ENCODE measurements at regions not wholly inside any gene's neighbourhood (a gene's known extent, or its start where the extent isn't known, plus 50 kb on each side); places are given as distances from the start of the nearest gene placed in this dataset.

DNA sequence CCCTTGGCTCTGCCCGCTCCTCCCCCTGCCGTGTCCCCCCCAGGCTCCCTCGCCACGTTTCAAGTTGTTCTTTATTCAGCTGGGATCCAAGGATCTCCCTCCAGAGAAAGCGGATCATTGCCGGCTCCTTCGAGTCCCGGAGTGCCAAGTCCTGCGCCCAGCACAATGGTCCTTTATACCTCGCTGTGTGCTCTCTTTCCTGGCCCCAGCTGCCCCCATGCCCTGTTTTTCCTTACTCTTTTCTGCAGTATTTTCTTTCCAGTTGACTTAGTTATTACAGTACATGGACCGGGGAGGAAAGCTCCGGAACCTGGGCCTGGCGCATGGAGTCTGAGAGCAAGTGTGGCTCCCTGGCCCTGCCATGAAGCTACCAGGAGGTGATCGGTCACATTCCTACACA lies 88.1 kb upstream of the KMT2C start:
- DNase-seq (ENCODE audit: low read depth in 1 of 2, low spot score in 1 of 2): no peak
- Histone ChIP-seq H3K4me3 (replicated peaks; ENCODE audit: insufficient read depth, low read length) (no peak overlapping the region), H3K27me3 (ENCODE audit: insufficient read depth, poor library complexity, severe bottlenecking) (no peaks in the 10 kb centered on the region), H3K27ac (replicated peaks) (no peak overlapping the region)
- no peak for TF ChIP-seq SPI1 (IDR thresholded peaks at IDR 0.05; ENCODE audit: borderline replicate concordance, low read depth)
- no peak for TF ChIP-seq POLR2AphosphoS5 (IDR thresholded peaks at IDR 0.05; ENCODE audit: low read depth)
- TF ChIP-seq REST (IDR thresholded peaks at IDR 0.05; ENCODE audit: insufficient replicate concordance, low read depth): no peak
- TF ChIP-seq, protein P1, sequence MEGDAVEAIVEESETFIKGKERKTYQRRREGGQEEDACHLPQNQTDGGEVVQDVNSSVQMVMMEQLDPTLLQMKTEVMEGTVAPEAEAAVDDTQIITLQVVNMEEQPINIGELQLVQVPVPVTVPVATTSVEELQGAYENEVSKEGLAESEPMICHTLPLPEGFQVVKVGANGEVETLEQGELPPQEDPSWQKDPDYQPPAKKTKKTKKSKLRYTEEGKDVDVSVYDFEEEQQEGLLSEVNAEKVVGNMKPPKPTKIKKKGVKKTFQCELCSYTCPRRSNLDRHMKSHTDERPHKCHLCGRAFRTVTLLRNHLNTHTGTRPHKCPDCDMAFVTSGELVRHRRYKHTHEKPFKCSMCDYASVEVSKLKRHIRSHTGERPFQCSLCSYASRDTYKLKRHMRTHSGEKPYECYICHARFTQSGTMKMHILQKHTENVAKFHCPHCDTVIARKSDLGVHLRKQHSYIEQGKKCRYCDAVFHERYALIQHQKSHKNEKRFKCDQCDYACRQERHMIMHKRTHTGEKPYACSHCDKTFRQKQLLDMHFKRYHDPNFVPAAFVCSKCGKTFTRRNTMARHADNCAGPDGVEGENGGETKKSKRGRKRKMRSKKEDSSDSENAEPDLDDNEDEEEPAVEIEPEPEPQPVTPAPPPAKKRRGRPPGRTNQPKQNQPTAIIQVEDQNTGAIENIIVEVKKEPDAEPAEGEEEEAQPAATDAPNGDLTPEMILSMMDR (IDR thresholded peaks at IDR 0.05; ENCODE audit: insufficient read depth, low read length): no peak
- no peak for TF ChIP-seq GABPA (IDR thresholded peaks at IDR 0.05; ENCODE audit: low read depth)

- Histone ChIP-seq H3K27ac (replicated peaks) (no peak overlapping the region), H3K27me3 (ENCODE audit: insufficient read depth, poor library complexity, severe bottlenecking) (no peaks in the 10 kb centered on the region), H3K4me3 (replicated peaks; ENCODE audit: insufficient read depth, low read length) (no peak overlapping the region)
- peak in 1 of 2 experiments; percentile 2 for DNase-seq (ENCODE audit: low read depth in 1 of 2, low spot score in 1 of 2)
- TF ChIP-seq GABPA (IDR thresholded peaks at IDR 0.05; ENCODE audit: low read depth) (no peak), REST (IDR thresholded peaks at IDR 0.05; ENCODE audit: insufficient replicate concordance, low read depth) (no peak), POLR2AphosphoS5 (IDR thresholded peaks at IDR 0.05; ENCODE audit: low read depth) (no peak), SPI1 (IDR thresholded peaks at IDR 0.05; ENCODE audit: borderline replicate concordance, low read depth) (no peak)
- TF ChIP-seq, protein P1 (IDR thresholded peaks at IDR 0.05; ENCODE audit: insufficient read depth, low read length): no peak
Observed at GRCh38 chr7:152522571-152523067, 86.8 kb upstream of the KMT2C start.

- DNase-seq (ENCODE audit: low read depth in 1 of 2, low spot score in 1 of 2): no peak
- H3K4me3 ChIP-seq (replicated peaks; ENCODE audit: insufficient read depth, low read length): no peak overlapping the region
- H3K27ac ChIP-seq (replicated peaks): no peak overlapping the region
- TF ChIP-seq GABPA (IDR thresholded peaks at IDR 0.05; ENCODE audit: low read depth): no peak
- no peak for TF ChIP-seq SPI1 (IDR thresholded peaks at IDR 0.05; ENCODE audit: borderline replicate concordance, low read depth)
- TF ChIP-seq, protein P1 (IDR thresholded peaks at IDR 0.05; ENCODE audit: insufficient read depth, low read length): no peak
- no peak for TF ChIP-seq REST (IDR thresholded peaks at IDR 0.05; ENCODE audit: insufficient replicate concordance, low read depth)
- no peak for TF ChIP-seq POLR2AphosphoS5 (IDR thresholded peaks at IDR 0.05; ENCODE audit: low read depth)
- H3K27me3 ChIP-seq (ENCODE audit: insufficient read depth, poor library complexity, severe bottlenecking): no peaks in the 10 kb centered on the region
Observed at GRCh38 chr7:152521420-152522337, 85.9 kb upstream of the KMT2C start.
